GM06990 (cell line): ENCODE measurements at regions not wholly inside any gene's neighbourhood (a gene's known extent, or its start where the extent isn't known, plus 50 kb on each side); places are given as distances from the start of the nearest gene placed in this dataset.

Experiments
- DNase-seq: peaks from one replicate; pipeline ENCODE4 v3.0.0-alpha.2; 2011; ENCODE audit not compliant: insufficient read length; ENCODE audit errors: extremely low read depth
- H3K27me3 ChIP-seq: replicated peaks from 2 replicates; pipeline ENCODE4 v1.6.0; 2011; ENCODE audit warnings: low read length; ENCODE audit not compliant: control insufficient read depth, insufficient read depth
- H3K36me3 ChIP-seq: 2 replicates; pipeline ENCODE4 v1.5.1; 2011; ENCODE audit warnings: low read length; ENCODE audit not compliant: control insufficient read depth, insufficient read depth
- H3K4me3 ChIP-seq: replicated peaks from 2 replicates; pipeline ENCODE4 v1.5.1; 2011; ENCODE audit warnings: low read depth, mild to moderate bottlenecking, control low read depth, low read length
- CTCF ChIP-seq: IDR thresholded peaks from 2 replicates; pipeline ENCODE4 v1.5.1; 2011; ENCODE audit warnings: low read length, control low read depth, mild to moderate bottlenecking, inconsistent platforms; ENCODE audit not compliant: insufficient read depth, poor library complexity, severe bottlenecking

- no peak for DNase-seq
- Histone ChIP-seq H3K4me3 (no peak overlapping the region), H3K27me3 (peaks cover 1% of the 10 kb centered on the region; the same call in 1 of the 2 replicates), H3K36me3 (no peaks in the 10 kb centered on the region)
- no peak for TF ChIP-seq CTCF
Measured at GRCh38 chr11:109728056-109728455, 306.1 kb downstream of the C11orf87 start.

- TF ChIP-seq CTCF = peak; percentile 16
- Histone ChIP-seq H3K36me3 (no peaks in the 10 kb centered on the region), H3K4me3 (no peak overlapping the region), H3K27me3 (peaks cover 1% of the 10 kb centered on the region; the same call in 1 of the 2 replicates)
- DNase-seq = no peak
Measured at GRCh38 chr11:109729761-109730160, 307.8 kb downstream of the C11orf87 start.

- Histone ChIP-seq H3K4me3 (no peak overlapping the region), H3K36me3 (no peaks in the 10 kb centered on the region), H3K27me3 (peaks cover 1% of the 10 kb centered on the region; the same call in 1 of the 2 replicates)
- no peak for TF ChIP-seq CTCF
- DNase-seq = no peak
Measured at GRCh38 chr11:109730669-109731068, 308.7 kb downstream of the C11orf87 start.

GRCh38 chr11:109731451-109731850 lies 309.5 kb downstream of the C11orf87 start:
- Histone ChIP-seq H3K4me3 (no peak overlapping the region), H3K36me3 (no peaks in the 10 kb centered on the region), H3K27me3 (peaks cover 1% of the 10 kb centered on the region; the same call in 1 of the 2 replicates)
- DNase-seq = no peak
- no peak for TF ChIP-seq CTCF

- H3K36me3 ChIP-seq = no peaks in the 10 kb centered on the region
- no peak for DNase-seq
- peaks cover 1% of the 10 kb centered on the region; the same call in 1 of the 2 replicates for H3K27me3 ChIP-seq
- TF ChIP-seq CTCF = no peak
- H3K4me3 ChIP-seq = no peak overlapping the region
Measured at GRCh38 chr11:109733245-109733644, 311.3 kb downstream of the C11orf87 start.

- DNase-seq = no peak
- Histone ChIP-seq H3K36me3 (no peaks in the 10 kb centered on the region), H3K27me3 (no peaks in the 10 kb centered on the region; the same call in 1 of the 2 replicates), H3K4me3 (no peak overlapping the region)
- no peak for TF ChIP-seq CTCF
Measured at GRCh38 chr11:109734566-109734965, 312.6 kb downstream of the C11orf87 start.
